HG03460 (cell line): ENCODE measurements at regions not wholly inside any gene's neighbourhood (a gene's known extent, or its start where the extent isn't known, plus 50 kb on each side); places are given as distances from the start of the nearest gene placed in this dataset.

Source experiments
- ATAC-seq: cut with Tn5 transposase; IDR thresholded peaks from one replicate; pipeline ENCODE4 v1.9.1; 2021; ENCODE audit not compliant: unreplicated experiment

GRCh38 chr4:65983061-65983460 lies 312.8 kb upstream of the EPHA5 start:
- no peak for ATAC-seq

- no peak for ATAC-seq
Measured at GRCh38 chr4:65976287-65976686, 306.0 kb upstream of the EPHA5 start.

- no peak for ATAC-seq
Measured at GRCh38 chr4:65973186-65973585, 302.9 kb upstream of the EPHA5 start.

GRCh38 chr4:65971686-65972085 lies 301.4 kb upstream of the EPHA5 start:
- no peak for ATAC-seq

- ATAC-seq, result no peak
Measured at GRCh38 chr4:65968831-65969558, 298.7 kb upstream of the EPHA5 start.

- no peak for ATAC-seq
Measured at GRCh38 chr4:65960751-65961150, 290.5 kb upstream of the EPHA5 start.

- ATAC-seq, result no peak
Measured at GRCh38 chr4:65954416-65954815, 284.1 kb upstream of the EPHA5 start.

GRCh38 chr4:65951177-65951576 lies 280.9 kb upstream of the EPHA5 start:
- ATAC-seq, result no peak

GRCh38 chr4:65943076-65943475 lies 272.8 kb upstream of the EPHA5 start:
- no peak for ATAC-seq

GRCh38 chr4:65924843-65925242 lies 254.6 kb upstream of the EPHA5 start:
- ATAC-seq, result no peak

GRCh38 chr4:65923616-65924015 lies 253.3 kb upstream of the EPHA5 start:
- ATAC-seq, result no peak

GRCh38 chr4:65921180-65921579 lies 250.9 kb upstream of the EPHA5 start:
- no peak for ATAC-seq

- ATAC-seq, result no peak
Measured at GRCh38 chr4:65918872-65919271, 248.6 kb upstream of the EPHA5 start.

- ATAC-seq, result no peak
Measured at GRCh38 chr4:65918212-65918611, 247.9 kb upstream of the EPHA5 start.

- ATAC-seq, result no peak
Measured at GRCh38 chr4:65917486-65917885, 247.2 kb upstream of the EPHA5 start.

GRCh38 chr4:65911720-65912119 lies 241.4 kb upstream of the EPHA5 start:
- ATAC-seq, result no peak

- ATAC-seq, result no peak
Measured at GRCh38 chr4:65893957-65894755, 223.9 kb upstream of the EPHA5 start.

GRCh38 chr4:65893271-65893670 lies 223.0 kb upstream of the EPHA5 start:
- no peak for ATAC-seq

- no peak for ATAC-seq
Measured at GRCh38 chr4:65880594-65880993, 210.3 kb upstream of the EPHA5 start.

GRCh38 chr4:65868096-65868824 lies 198.0 kb upstream of the EPHA5 start:
- ATAC-seq, result no peak

GRCh38 chr4:65865489-65865888 lies 195.2 kb upstream of the EPHA5 start:
- no peak for ATAC-seq

GRCh38 chr4:65861993-65862392 lies 191.7 kb upstream of the EPHA5 start:
- ATAC-seq, result no peak
